GM12891 (cell line): ENCODE measurements at regions not wholly inside any gene's neighbourhood (a gene's known extent, or its start where the extent isn't known, plus 50 kb on each side); places are given as distances from the start of the nearest gene placed in this dataset.

Experiments used
- POLR2A ChIP-seq: IDR thresholded peaks from 2 replicates; pipeline ENCODE4 v1.6.1; 2011; ENCODE audit warnings: low read depth, low read length, control low read depth
- POLR2AphosphoS5 ChIP-seq: IDR thresholded peaks from 2 replicates; pipeline ENCODE4 v1.6.1; 2011; ENCODE audit warnings: low read depth, low read length, control low read depth
- SPI1 ChIP-seq: IDR thresholded peaks from 2 replicates; pipeline ENCODE4 v1.6.1; 2011; ENCODE audit warnings: low read depth, low read length, control low read depth

DNA sequence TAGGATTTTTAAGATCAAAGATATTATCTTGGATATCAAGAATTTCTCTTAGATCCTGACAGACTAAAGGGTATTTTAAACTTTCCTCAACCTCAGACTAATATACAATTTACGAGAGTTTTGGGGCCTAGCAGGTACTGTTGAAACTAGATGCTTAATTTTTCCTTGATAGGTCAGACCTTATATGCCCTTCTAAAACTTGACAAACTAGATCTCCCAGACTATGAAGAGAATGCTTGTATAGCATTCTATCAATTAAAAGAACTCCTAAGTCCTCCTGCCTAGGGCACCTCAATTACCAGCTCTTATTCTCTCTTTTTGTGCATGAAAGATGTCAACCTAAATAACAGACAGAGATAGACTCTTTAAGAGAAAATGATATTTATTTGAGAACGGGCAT, 60.4 kb upstream of the TRIM9 start:
- TF ChIP-seq POLR2A (no peak), POLR2AphosphoS5 (no peak), SPI1 (no peak)
